Mucosa of gallbladder (tissue), 1 donor: ENCODE measurements at regions not wholly inside any gene's neighbourhood (a gene's known extent, or its start where the extent isn't known, plus 50 kb on each side); places are given as distances from the start of the nearest gene placed in this dataset.
"Not testable (repeated sequence)": the region's sequence is repeated elsewhere in the genome, so short reads cannot be mapped to it uniquely, and the experiment has no call there.

Experiments
- DNase-seq: peaks from one replicate; pipeline ENCODE4 v3.0.0-alpha.2; 2020; ENCODE audit warnings: low spot score
- donor health status: DM: no; HTN: no; CAD: no.

GRCh38 chrX:109172091-109172602, 309.7 kb downstream of the GUCY2F start:
- DNase-seq = no peak

GRCh38 chrX:109155161-109155560, 326.7 kb downstream of the GUCY2F start:
- DNase-seq = no peak

- DNase-seq = not testable (repeated sequence)
Observed at GRCh38 chrX:109144173-109144572, 337.7 kb downstream of the GUCY2F start.

GRCh38 chrX:109140463-109140862, 341.4 kb downstream of the GUCY2F start:
- DNase-seq = no peak

- DNase-seq = no peak
Observed at GRCh38 chrX:109134777-109135176, 347.1 kb downstream of the GUCY2F start.

- no peak for DNase-seq
Observed at GRCh38 chrX:109125304-109125703, 356.6 kb downstream of the GUCY2F start.

GRCh38 chrX:109089359-109089758, 353.0 kb upstream of the IRS4 start:
- no peak for DNase-seq

- DNase-seq = no peak
Observed at GRCh38 chrX:109077788-109078187, 341.4 kb upstream of the IRS4 start.

GRCh38 chrX:109054181-109054581, 317.8 kb upstream of the IRS4 start:
- DNase-seq = not testable (repeated sequence)

- DNase-seq = no peak
Observed at GRCh38 chrX:109049903-109050302, 313.5 kb upstream of the IRS4 start.

- no peak for DNase-seq
Observed at GRCh38 chrX:109049416-109049815, 313.1 kb upstream of the IRS4 start.

- no peak for DNase-seq
Observed at GRCh38 chrX:109040057-109040456, 303.7 kb upstream of the IRS4 start.

- DNase-seq = no peak
Observed at GRCh38 chrX:109036624-109037023, 300.3 kb upstream of the IRS4 start.

- no peak for DNase-seq
Observed at GRCh38 chrX:108993909-108994308, 257.5 kb upstream of the IRS4 start.

- not testable (repeated sequence) for DNase-seq
Observed at GRCh38 chrX:108972899-108973298, 236.5 kb upstream of the IRS4 start.

- DNase-seq = no peak
Observed at GRCh38 chrX:108947205-108947604, 210.8 kb upstream of the IRS4 start.

- no peak for DNase-seq
Observed at GRCh38 chrX:108946531-108946930, 210.2 kb upstream of the IRS4 start.

GRCh38 chrX:108945883-108946523, 209.6 kb upstream of the IRS4 start:
- DNase-seq = no peak

- DNase-seq = no peak
Observed at GRCh38 chrX:108914791-108915190, 178.4 kb upstream of the IRS4 start.

- not testable (repeated sequence) for DNase-seq
Observed at GRCh38 chrX:108903831-108904230, 167.5 kb upstream of the IRS4 start.

GRCh38 chrX:108900333-108900732, 164.0 kb upstream of the IRS4 start:
- no peak for DNase-seq

- DNase-seq = not testable (repeated sequence)
Observed at GRCh38 chrX:108896349-108896748, 160.0 kb upstream of the IRS4 start.

GRCh38 chrX:108892501-108892900, 156.1 kb upstream of the IRS4 start:
- no peak for DNase-seq

- DNase-seq = no peak
Observed at GRCh38 chrX:108875548-108875947, 139.2 kb upstream of the IRS4 start.
